WTC11 (cell line): ENCODE measurements at regions not wholly inside any gene's neighbourhood (a gene's known extent, or its start where the extent isn't known, plus 50 kb on each side); places are given as distances from the start of the nearest gene placed in this dataset.

Experiments used
- ATAC-seq: fragments of 200-7000 bp; cut with Tn5 transposase; 2 replicates; pipeline ENCODE4 v1.10.0; 2021; ENCODE audit warnings: mild to moderate bottlenecking, moderate library complexity
- CTCF ChIA-PET: fragments of 300-600 bp; sonication (Branson Sonifier 250); formaldehyde crosslinking; loops from one replicate; lab custom pipeline; 2021; ENCODE audit warnings: antibody characterized with exemption; lab: Charles Lee
- POLR2A ChIA-PET: fragments of 350-600 bp; sonication (Branson Sonifier 250); formaldehyde crosslinking; loops from one replicate; lab custom pipeline; 2021; ENCODE audit warnings: antibody characterized with exemption; lab: Charles Lee
- DNase-seq: peaks from one replicate; pipeline ENCODE4 v3.0.0; 2021; ENCODE audit warnings: low spot score
- H3K27ac Mint-ChIP-seq: 2 replicates; pipeline ENCODE4 v1.8.0; 2021; ENCODE audit warnings: mixed read lengths
- H3K27me3 Mint-ChIP-seq: 2 replicates; pipeline ENCODE4 v1.8.0; 2021; ENCODE audit warnings: low read depth, mild to moderate bottlenecking, moderate library complexity, mixed read lengths
- H3K36me3 Mint-ChIP-seq: 2 replicates; pipeline ENCODE4 v1.8.0; 2021; ENCODE audit warnings: mixed read lengths
- H3K4me1 Mint-ChIP-seq: 2 replicates; pipeline ENCODE4 v1.8.0; 2022; ENCODE audit warnings: mixed read lengths
- H3K4me3 Mint-ChIP-seq: 2 replicates; pipeline ENCODE4 v1.8.0; 2021; ENCODE audit warnings: mild to moderate bottlenecking, moderate library complexity, mixed read lengths
- H3K9me3 Mint-ChIP-seq: 2 replicates; pipeline ENCODE4 v1.8.0; 2021; ENCODE audit warnings: mixed read lengths
- CBFB ChIP-seq: sonication (generic); formaldehyde crosslinking; IDR thresholded peaks from 2 replicates; pipeline ENCODE4 v1.8.1; 2022; ENCODE audit warnings: mild to moderate bottlenecking, low read depth, missing genetic modification reagents
- ELF4 ChIP-seq: sonication (generic); formaldehyde crosslinking; IDR thresholded peaks from 2 replicates; pipeline ENCODE4 v1.8.1; 2022; ENCODE audit warnings: low read depth, mild to moderate bottlenecking, moderate library complexity, missing genetic modification reagents
- ESRRA ChIP-seq: sonication (generic); formaldehyde crosslinking; IDR thresholded peaks from 2 replicates; pipeline ENCODE4 v1.8.1; 2022; ENCODE audit warnings: mild to moderate bottlenecking, missing genetic modification reagents, borderline replicate concordance
- JUN ChIP-seq: sonication (generic); formaldehyde crosslinking; IDR thresholded peaks from 2 replicates; pipeline ENCODE4 v1.8.0; 2023; ENCODE audit warnings: mild to moderate bottlenecking, missing genetic modification reagents
- KAT7 ChIP-seq: sonication (generic); formaldehyde crosslinking; IDR thresholded peaks from 2 replicates; pipeline ENCODE4 v1.8.1; 2023; ENCODE audit warnings: missing genetic modification reagents, mild to moderate bottlenecking, borderline replicate concordance
- MXD4 ChIP-seq: fragments of 250-450 bp; sonication (Bioruptor Pico); IDR thresholded peaks from 2 replicates; pipeline ENCODE4 v1.8.0; 2021; ENCODE audit warnings: mild to moderate bottlenecking, moderate library complexity, borderline replicate concordance
- NFATC4 ChIP-seq: fragments of 250-450 bp; sonication (Bioruptor Pico); IDR thresholded peaks from 2 replicates; pipeline ENCODE4 v1.9.0; 2021; ENCODE audit warnings: mild to moderate bottlenecking
- NFE2L1 ChIP-seq: sonication (generic); formaldehyde crosslinking; IDR thresholded peaks from 2 replicates; pipeline ENCODE4 v1.8.1; 2023; ENCODE audit warnings: missing genetic modification reagents
- SMAD4 ChIP-seq: sonication (generic); formaldehyde crosslinking; IDR thresholded peaks from 2 replicates; pipeline ENCODE4 v1.8.0; 2022; ENCODE audit warnings: mild to moderate bottlenecking, missing genetic modification reagents
- TEAD1 ChIP-seq: sonication (generic); formaldehyde crosslinking; IDR thresholded peaks from 2 replicates; pipeline ENCODE4 v1.8.0; 2022; ENCODE audit warnings: mild to moderate bottlenecking, missing genetic modification reagents
- ZNF219 ChIP-seq: sonication (generic); formaldehyde crosslinking; IDR thresholded peaks from 2 replicates; pipeline ENCODE4 v1.8.0; 2023; ENCODE audit warnings: missing genetic modification reagents, mild to moderate bottlenecking, borderline replicate concordance
- ZNF232 ChIP-seq: sonication (generic); formaldehyde crosslinking; IDR thresholded peaks from 2 replicates; pipeline ENCODE4 v1.8.0; 2022; ENCODE audit warnings: mild to moderate bottlenecking, missing genetic modification reagents
- ZNF263 ChIP-seq: sonication (generic); formaldehyde crosslinking; IDR thresholded peaks from 2 replicates; pipeline ENCODE4 v1.8.1; 2022; ENCODE audit warnings: low read depth, mild to moderate bottlenecking, moderate library complexity, missing genetic modification reagents
- ZNF416 ChIP-seq: fragments of 250-450 bp; sonication (Bioruptor Pico); IDR thresholded peaks from 2 replicates; pipeline ENCODE4 v1.9.0; 2021; ENCODE audit warnings: mild to moderate bottlenecking, inconsistent platforms
- TF ChIP-seq, protein P1 (sequence below): fragments of 250-450 bp; sonication (Bioruptor Pico); IDR thresholded peaks from 2 replicates; pipeline ENCODE4 v1.9.0; 2021; ENCODE audit warnings: moderate library complexity, mild to moderate bottlenecking, inconsistent platforms, borderline replicate concordance
- TF ChIP-seq, protein P2 (sequence below): sonication (generic); formaldehyde crosslinking; IDR thresholded peaks from 2 replicates; pipeline ENCODE4 v1.8.1; 2023; ENCODE audit warnings: mild to moderate bottlenecking, missing genetic modification reagents
- TF ChIP-seq, protein P3 (sequence below): sonication (generic); formaldehyde crosslinking; IDR thresholded peaks from 2 replicates; pipeline ENCODE4 v1.8.1; 2023; ENCODE audit warnings: mild to moderate bottlenecking, missing genetic modification reagents
- TF ChIP-seq, protein P4 (sequence below): fragments of 250-450 bp; sonication (Bioruptor Pico); IDR thresholded peaks from 2 replicates; pipeline ENCODE4 v1.8.0; 2021; ENCODE audit warnings: mild to moderate bottlenecking
- TF ChIP-seq, protein P5 (sequence below): sonication (generic); formaldehyde crosslinking; IDR thresholded peaks from 2 replicates; pipeline ENCODE4 v1.8.1; 2022; ENCODE audit warnings: mild to moderate bottlenecking, missing genetic modification reagents, moderate library complexity, borderline replicate concordance
- TF ChIP-seq, protein P6 (sequence below): sonication (generic); formaldehyde crosslinking; IDR thresholded peaks from 2 replicates; pipeline ENCODE4 v1.8.0; 2022; ENCODE audit warnings: mild to moderate bottlenecking, missing genetic modification reagents
- TF ChIP-seq, protein P7 (sequence below): fragments of 200-600 bp; IDR thresholded peaks from 2 replicates; pipeline ENCODE4 v1.8.0; 2022; ENCODE audit warnings: antibody characterized with exemption
- TF ChIP-seq, protein P8 (sequence below): sonication (generic); formaldehyde crosslinking; IDR thresholded peaks from 2 replicates; pipeline ENCODE4 v1.8.0; 2023; ENCODE audit warnings: missing genetic modification reagents

DNA sequence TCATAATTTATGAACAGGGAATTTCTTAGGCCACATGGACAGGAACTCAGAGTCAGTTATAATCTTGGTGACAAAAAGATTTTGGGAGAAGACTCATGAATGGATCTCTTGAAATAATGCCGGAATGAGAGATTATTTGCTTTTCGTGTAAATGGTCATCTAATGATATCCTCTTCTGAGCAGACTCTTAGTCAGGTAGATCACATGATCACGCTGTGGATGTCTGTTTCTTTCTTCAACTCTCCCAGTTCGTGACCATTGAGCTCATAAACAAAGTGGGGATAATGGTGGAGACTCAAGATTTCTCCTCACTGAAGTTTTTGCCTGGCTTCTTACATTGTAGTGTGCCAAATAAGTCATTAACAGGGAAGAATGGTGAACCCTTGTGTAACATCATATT lies 133.1 kb upstream of the CBLB start:
- Mint-ChIP-seq H3K36me3 (no peaks in the 10 kb centered on the region; the same call in 1 of the 2 replicates), H3K9me3 (peaks cover 12% of the 10 kb centered on the region), H3K4me3 (no peak overlapping the region), H3K27ac (no peak overlapping the region), H3K27me3 (no peaks in the 10 kb centered on the region), H3K4me1 (no peaks in the 10 kb centered on the region)
- POLR2A ChIA-PET: no interaction called here
- TF ChIP-seq JUN (no peak), TEAD1 (CRISPR knock-in tag) (no peak)
- DNase-seq (no peak), ATAC-seq (no peak)
- CTCF ChIA-PET: no interaction called here

DNA sequence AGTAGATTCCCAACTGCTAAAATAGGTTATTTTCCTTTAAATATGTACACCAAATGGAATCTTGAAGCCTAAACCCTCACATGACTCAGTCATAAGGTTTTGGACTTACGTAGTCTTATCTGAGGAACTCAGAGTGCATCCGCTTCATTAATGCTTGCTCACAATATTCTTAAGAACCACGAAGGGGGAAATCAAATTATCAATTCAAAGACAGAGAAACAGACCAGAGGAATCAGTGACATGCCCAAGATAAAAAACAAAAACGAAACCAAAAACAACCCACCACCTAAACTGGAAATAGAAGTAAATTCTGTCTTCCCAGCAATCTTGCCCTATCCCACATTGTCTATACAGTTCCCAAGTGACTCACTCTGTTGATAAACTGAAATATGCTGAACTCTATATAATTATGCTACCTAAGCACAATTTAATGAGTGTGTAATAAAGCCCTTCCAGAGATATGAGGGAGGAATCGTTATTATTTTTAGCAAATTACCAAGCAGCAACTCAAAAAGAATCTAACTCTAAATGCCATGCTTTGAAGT lies 135.4 kb upstream of the CBLB start:
- DNase-seq (no peak), ATAC-seq (no peak)
- peaks cover 2% of the 10 kb centered on the region; the same call in 1 of the 2 replicates for H3K9me3 Mint-ChIP-seq
- TF ChIP-seq, protein P1, sequence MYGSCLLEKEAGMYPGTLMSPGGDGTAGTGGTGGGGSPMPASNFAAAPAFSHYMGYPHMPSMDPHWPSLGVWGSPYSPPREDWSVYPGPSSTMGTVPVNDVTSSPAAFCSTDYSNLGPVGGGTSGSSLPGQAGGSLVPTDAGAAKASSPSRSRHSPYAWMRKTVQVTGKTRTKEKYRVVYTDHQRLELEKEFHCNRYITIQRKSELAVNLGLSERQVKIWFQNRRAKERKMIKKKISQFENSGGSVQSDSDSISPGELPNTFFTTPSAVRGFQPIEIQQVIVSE: no peak
- TF ChIP-seq, protein P2, sequence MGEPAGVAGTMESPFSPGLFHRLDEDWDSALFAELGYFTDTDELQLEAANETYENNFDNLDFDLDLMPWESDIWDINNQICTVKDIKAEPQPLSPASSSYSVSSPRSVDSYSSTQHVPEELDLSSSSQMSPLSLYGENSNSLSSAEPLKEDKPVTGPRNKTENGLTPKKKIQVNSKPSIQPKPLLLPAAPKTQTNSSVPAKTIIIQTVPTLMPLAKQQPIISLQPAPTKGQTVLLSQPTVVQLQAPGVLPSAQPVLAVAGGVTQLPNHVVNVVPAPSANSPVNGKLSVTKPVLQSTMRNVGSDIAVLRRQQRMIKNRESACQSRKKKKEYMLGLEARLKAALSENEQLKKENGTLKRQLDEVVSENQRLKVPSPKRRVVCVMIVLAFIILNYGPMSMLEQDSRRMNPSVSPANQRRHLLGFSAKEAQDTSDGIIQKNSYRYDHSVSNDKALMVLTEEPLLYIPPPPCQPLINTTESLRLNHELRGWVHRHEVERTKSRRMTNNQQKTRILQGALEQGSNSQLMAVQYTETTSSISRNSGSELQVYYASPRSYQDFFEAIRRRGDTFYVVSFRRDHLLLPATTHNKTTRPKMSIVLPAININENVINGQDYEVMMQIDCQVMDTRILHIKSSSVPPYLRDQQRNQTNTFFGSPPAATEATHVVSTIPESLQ (CRISPR knock-in tag): no peak
- TF ChIP-seq, protein P3, sequence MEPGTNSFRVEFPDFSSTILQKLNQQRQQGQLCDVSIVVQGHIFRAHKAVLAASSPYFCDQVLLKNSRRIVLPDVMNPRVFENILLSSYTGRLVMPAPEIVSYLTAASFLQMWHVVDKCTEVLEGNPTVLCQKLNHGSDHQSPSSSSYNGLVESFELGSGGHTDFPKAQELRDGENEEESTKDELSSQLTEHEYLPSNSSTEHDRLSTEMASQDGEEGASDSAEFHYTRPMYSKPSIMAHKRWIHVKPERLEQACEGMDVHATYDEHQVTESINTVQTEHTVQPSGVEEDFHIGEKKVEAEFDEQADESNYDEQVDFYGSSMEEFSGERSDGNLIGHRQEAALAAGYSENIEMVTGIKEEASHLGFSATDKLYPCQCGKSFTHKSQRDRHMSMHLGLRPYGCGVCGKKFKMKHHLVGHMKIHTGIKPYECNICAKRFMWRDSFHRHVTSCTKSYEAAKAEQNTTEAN: no peak
- TF ChIP-seq, protein P4, sequence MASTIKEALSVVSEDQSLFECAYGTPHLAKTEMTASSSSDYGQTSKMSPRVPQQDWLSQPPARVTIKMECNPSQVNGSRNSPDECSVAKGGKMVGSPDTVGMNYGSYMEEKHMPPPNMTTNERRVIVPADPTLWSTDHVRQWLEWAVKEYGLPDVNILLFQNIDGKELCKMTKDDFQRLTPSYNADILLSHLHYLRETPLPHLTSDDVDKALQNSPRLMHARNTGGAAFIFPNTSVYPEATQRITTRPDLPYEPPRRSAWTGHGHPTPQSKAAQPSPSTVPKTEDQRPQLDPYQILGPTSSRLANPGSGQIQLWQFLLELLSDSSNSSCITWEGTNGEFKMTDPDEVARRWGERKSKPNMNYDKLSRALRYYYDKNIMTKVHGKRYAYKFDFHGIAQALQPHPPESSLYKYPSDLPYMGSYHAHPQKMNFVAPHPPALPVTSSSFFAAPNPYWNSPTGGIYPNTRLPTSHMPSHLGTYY (CRISPR knock-in tag): no peak
- TF ChIP-seq MXD4 (CRISPR knock-in tag) (no peak), CBFB (CRISPR knock-in tag) (no peak), ELF4 (CRISPR knock-in tag) (no peak), ZNF263 (CRISPR knock-in tag) (no peak), KAT7 (CRISPR knock-in tag) (no peak), ESRRA (CRISPR knock-in tag) (no peak), SMAD4 (CRISPR knock-in tag) (no peak), ZNF416 (no peak), NFE2L1 (CRISPR knock-in tag) (no peak), ZNF219 (CRISPR knock-in tag) (no peak), ZNF232 (CRISPR knock-in tag) (no peak), NFATC4 (CRISPR knock-in tag) (no peak)
- TF ChIP-seq, protein P5, sequence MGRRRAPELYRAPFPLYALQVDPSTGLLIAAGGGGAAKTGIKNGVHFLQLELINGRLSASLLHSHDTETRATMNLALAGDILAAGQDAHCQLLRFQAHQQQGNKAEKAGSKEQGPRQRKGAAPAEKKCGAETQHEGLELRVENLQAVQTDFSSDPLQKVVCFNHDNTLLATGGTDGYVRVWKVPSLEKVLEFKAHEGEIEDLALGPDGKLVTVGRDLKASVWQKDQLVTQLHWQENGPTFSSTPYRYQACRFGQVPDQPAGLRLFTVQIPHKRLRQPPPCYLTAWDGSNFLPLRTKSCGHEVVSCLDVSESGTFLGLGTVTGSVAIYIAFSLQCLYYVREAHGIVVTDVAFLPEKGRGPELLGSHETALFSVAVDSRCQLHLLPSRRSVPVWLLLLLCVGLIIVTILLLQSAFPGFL (CRISPR knock-in tag): no peak
- TF ChIP-seq, protein P6, sequence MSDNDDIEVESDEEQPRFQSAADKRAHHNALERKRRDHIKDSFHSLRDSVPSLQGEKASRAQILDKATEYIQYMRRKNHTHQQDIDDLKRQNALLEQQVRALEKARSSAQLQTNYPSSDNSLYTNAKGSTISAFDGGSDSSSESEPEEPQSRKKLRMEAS (CRISPR knock-in tag): no peak
- TF ChIP-seq, protein P7, sequence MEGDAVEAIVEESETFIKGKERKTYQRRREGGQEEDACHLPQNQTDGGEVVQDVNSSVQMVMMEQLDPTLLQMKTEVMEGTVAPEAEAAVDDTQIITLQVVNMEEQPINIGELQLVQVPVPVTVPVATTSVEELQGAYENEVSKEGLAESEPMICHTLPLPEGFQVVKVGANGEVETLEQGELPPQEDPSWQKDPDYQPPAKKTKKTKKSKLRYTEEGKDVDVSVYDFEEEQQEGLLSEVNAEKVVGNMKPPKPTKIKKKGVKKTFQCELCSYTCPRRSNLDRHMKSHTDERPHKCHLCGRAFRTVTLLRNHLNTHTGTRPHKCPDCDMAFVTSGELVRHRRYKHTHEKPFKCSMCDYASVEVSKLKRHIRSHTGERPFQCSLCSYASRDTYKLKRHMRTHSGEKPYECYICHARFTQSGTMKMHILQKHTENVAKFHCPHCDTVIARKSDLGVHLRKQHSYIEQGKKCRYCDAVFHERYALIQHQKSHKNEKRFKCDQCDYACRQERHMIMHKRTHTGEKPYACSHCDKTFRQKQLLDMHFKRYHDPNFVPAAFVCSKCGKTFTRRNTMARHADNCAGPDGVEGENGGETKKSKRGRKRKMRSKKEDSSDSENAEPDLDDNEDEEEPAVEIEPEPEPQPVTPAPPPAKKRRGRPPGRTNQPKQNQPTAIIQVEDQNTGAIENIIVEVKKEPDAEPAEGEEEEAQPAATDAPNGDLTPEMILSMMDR: no peak
- TF ChIP-seq, protein P8, sequence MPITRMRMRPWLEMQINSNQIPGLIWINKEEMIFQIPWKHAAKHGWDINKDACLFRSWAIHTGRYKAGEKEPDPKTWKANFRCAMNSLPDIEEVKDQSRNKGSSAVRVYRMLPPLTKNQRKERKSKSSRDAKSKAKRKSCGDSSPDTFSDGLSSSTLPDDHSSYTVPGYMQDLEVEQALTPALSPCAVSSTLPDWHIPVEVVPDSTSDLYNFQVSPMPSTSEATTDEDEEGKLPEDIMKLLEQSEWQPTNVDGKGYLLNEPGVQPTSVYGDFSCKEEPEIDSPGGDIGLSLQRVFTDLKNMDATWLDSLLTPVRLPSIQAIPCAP (CRISPR knock-in tag): no peak
- H3K27ac Mint-ChIP-seq: no peak overlapping the region
- ChIA-PET CTCF (no interaction called here), POLR2A (no interaction called here)
- no peaks in the 10 kb centered on the region; the same call in 1 of the 2 replicates for H3K36me3 Mint-ChIP-seq
- H3K27me3 Mint-ChIP-seq: no peaks in the 10 kb centered on the region
- no peak overlapping the region for H3K4me3 Mint-ChIP-seq
- no peaks in the 10 kb centered on the region for H3K4me1 Mint-ChIP-seq
